Neural cell (in vitro differentiated cells): ENCODE measurements at regions not wholly inside any gene's neighbourhood (a gene's known extent, or its start where the extent isn't known, plus 50 kb on each side); places are given as distances from the start of the nearest gene placed in this dataset.

ENCODE experiments used
- H2AFZ ChIP-seq: fragments of 200-600, 300-800 bp; sonication (generic), shearing (Covaris generic); 2 replicates; pipeline ENCODE4 v1.6.0; 2014; ENCODE audit warnings: low read depth, mild to moderate bottlenecking, antibody characterized with exemption, low read length, moderate library complexity
- H3F3A ChIP-seq: fragments of 200-600 bp; shearing (Covaris generic); 2 replicates; pipeline ENCODE4 v1.6.1; 2016; ENCODE audit warnings: mild to moderate bottlenecking, moderate library complexity, mixed read lengths, antibody characterized with exemption, low read length; ENCODE audit not compliant: insufficient read depth, poor library complexity, severe bottlenecking
- H3K27ac ChIP-seq: fragments of 200-600, 300-800 bp; sonication (generic), shearing (Covaris generic); 2 replicates; pipeline ENCODE4 v1.5.1; 2014; ENCODE audit warnings: mild to moderate bottlenecking, low read length, moderate library complexity
- H3K27me3 ChIP-seq: fragments of 300-800, 200-600 bp; sonication (generic), shearing (Covaris generic); 2 replicates; pipeline ENCODE4 v1.6.0; 2014; ENCODE audit warnings: mild to moderate bottlenecking, low read depth, low read length, moderate library complexity; ENCODE audit not compliant: insufficient read depth
- H3K36me3 ChIP-seq: fragments of 300-800, 200-600 bp; sonication (generic), shearing (Covaris generic); 2 replicates; pipeline ENCODE4 v1.5.1; 2014; ENCODE audit warnings: mild to moderate bottlenecking, antibody characterized with exemption, low read length, moderate library complexity; ENCODE audit not compliant: insufficient read depth
- H3K4me2 ChIP-seq: fragments of 300-800, 200-600 bp; sonication (generic), shearing (Covaris generic); 2 replicates; pipeline ENCODE4 v1.6.0; 2014; ENCODE audit warnings: mild to moderate bottlenecking, low read length
- H3K4me3 ChIP-seq: fragments of 300-800, 200-600 bp; sonication (generic), shearing (Covaris generic); 2 replicates; pipeline ENCODE4 v1.5.1; 2014; ENCODE audit warnings: mild to moderate bottlenecking, low read length, moderate library complexity
- H3K79me2 ChIP-seq: fragments of 200-600 bp; shearing (Covaris generic); replicated peaks from 2 replicates; pipeline ENCODE4 v1.6.0; 2014; ENCODE audit warnings: mild to moderate bottlenecking, low read length, moderate library complexity; ENCODE audit not compliant: insufficient read depth
- H3K9ac ChIP-seq: fragments of 300-800, 200-600 bp; sonication (generic), shearing (Covaris generic); 2 replicates; pipeline ENCODE4 v1.6.1; 2016; ENCODE audit warnings: mild to moderate bottlenecking, low read length, mixed read lengths
- H3K9me2 ChIP-seq: fragments of 200-600 bp; shearing (Covaris generic); 2 replicates; pipeline ENCODE4 v1.6.1; 2016; ENCODE audit warnings: mild to moderate bottlenecking, low read length, mixed read lengths; ENCODE audit not compliant: insufficient read depth
- H3K9me3 ChIP-seq: fragments of 200-600, 300-800 bp; sonication (generic), shearing (Covaris generic); 2 replicates; pipeline ENCODE4 v1.6.1; 2016; ENCODE audit warnings: mild to moderate bottlenecking, mixed run types, low read length, moderate library complexity, mixed read lengths
- H4K20me1 ChIP-seq: fragments of 200-600 bp; shearing (Covaris generic); 2 replicates; pipeline ENCODE4 v1.6.1; 2016; ENCODE audit warnings: mild to moderate bottlenecking, mixed run types; ENCODE audit not compliant: insufficient read depth
- CTCF ChIP-seq: fragments of 450-650 bp; IDR thresholded peaks from 2 replicates; pipeline ENCODE4 v1.5.1; 2014; ENCODE audit warnings: antibody characterized with exemption, mild to moderate bottlenecking, moderate library complexity; ENCODE audit not compliant: poor library complexity, severe bottlenecking
- EP300 ChIP-seq: fragments of 450-650 bp; conservative IDR thresholded peaks from 2 replicates; pipeline ENCODE4 v1.6.1; 2014; ENCODE audit warnings: antibody characterized with exemption, mild to moderate bottlenecking, moderate library complexity; ENCODE audit not compliant: poor library complexity, severe bottlenecking
- EZH2 ChIP-seq: fragments of 200-600, 300-800 bp; shearing (Covaris generic), sonication (generic); IDR thresholded peaks from 2 replicates; pipeline ENCODE4 v1.6.1; 2014; ENCODE audit warnings: antibody characterized with exemption, low read length, borderline replicate concordance, mild to moderate bottlenecking; ENCODE audit not compliant: insufficient read depth, poor library complexity, severe bottlenecking
- MXI1 ChIP-seq: fragments of 450-650 bp; conservative IDR thresholded peaks from 2 replicates; pipeline ENCODE4 v1.6.1; 2014; ENCODE audit warnings: antibody characterized with exemption, mild to moderate bottlenecking; ENCODE audit not compliant: poor library complexity, severe bottlenecking
- POLR2AphosphoS5 ChIP-seq: IDR thresholded peaks from 2 replicates; pipeline ENCODE4 v1.6.1; 2012
- RAD21 ChIP-seq: fragments of 450-650 bp; conservative IDR thresholded peaks from 2 replicates; pipeline ENCODE4 v1.6.1; 2014; ENCODE audit warnings: antibody characterized with exemption, mild to moderate bottlenecking, moderate library complexity
- REST ChIP-seq: IDR thresholded peaks from 2 replicates; pipeline ENCODE4 v1.6.1; 2012; ENCODE audit warnings: borderline replicate concordance
- SMC3 ChIP-seq: fragments of 450-650 bp; conservative IDR thresholded peaks from 2 replicates; pipeline ENCODE4 v1.6.1; 2014; ENCODE audit warnings: antibody characterized with exemption, mild to moderate bottlenecking, moderate library complexity; ENCODE audit not compliant: poor library complexity
- TAF1 ChIP-seq: IDR thresholded peaks from 2 replicates; pipeline ENCODE4 v1.6.1; 2012; ENCODE audit warnings: low read depth

GRCh38 chr2:156177654-156178053, 154.9 kb downstream of the NR4A2 start:
- no peaks in the 10 kb centered on the region for H3K9me2 ChIP-seq
- no peak overlapping the region for H3K27ac ChIP-seq
- no peak overlapping the region for H2AFZ ChIP-seq
- no peaks in the 10 kb centered on the region for H3K79me2 ChIP-seq
- no peaks in the 10 kb centered on the region for H3K36me3 ChIP-seq
- H3K27me3 ChIP-seq = no peaks in the 10 kb centered on the region
- no peaks in the 10 kb centered on the region for H3F3A ChIP-seq
- no peak overlapping the region for H3K9ac ChIP-seq
- H4K20me1 ChIP-seq = no peaks in the 10 kb centered on the region
- H3K4me3 ChIP-seq = no peak overlapping the region
- TF ChIP-seq MXI1 (no peak), SMC3 (no peak), EZH2 (no peak), RAD21 (no peak), TAF1 (no peak), CTCF (no peak), EP300 (no peak), REST (no peak)
- H3K9me3 ChIP-seq = no peaks in the 10 kb centered on the region
- H3K4me2 ChIP-seq = no peak overlapping the region

- H3K4me2 ChIP-seq = no peak overlapping the region
Observed at GRCh38 chr2:156175946-156176345, 156.6 kb downstream of the NR4A2 start.

More at GRCh38 chr2:156175946-156176345, 156.6 kb downstream of the NR4A2 start:
- Histone ChIP-seq H3K27me3 (no peaks in the 10 kb centered on the region), H3K4me3 (no peak overlapping the region), H3K27ac (no peak overlapping the region), H3K79me2 (no peaks in the 10 kb centered on the region), H2AFZ (no peak overlapping the region), H3K9me3 (no peaks in the 10 kb centered on the region), H4K20me1 (no peaks in the 10 kb centered on the region), H3K9me2 (no peaks in the 10 kb centered on the region), H3F3A (no peaks in the 10 kb centered on the region), H3K9ac (no peak overlapping the region), H3K36me3 (no peaks in the 10 kb centered on the region)
- TF ChIP-seq EZH2 (no peak), REST (no peak), TAF1 (no peak), MXI1 (no peak), POLR2AphosphoS5 (no peak), SMC3 (no peak), EP300 (no peak)
